ENCODE measurements at regions not wholly inside any gene's neighbourhood (a gene's known extent, or its start where the extent isn't known, plus 50 kb on each side); places are given as distances from the start of the nearest gene placed in this dataset.

DNA sequence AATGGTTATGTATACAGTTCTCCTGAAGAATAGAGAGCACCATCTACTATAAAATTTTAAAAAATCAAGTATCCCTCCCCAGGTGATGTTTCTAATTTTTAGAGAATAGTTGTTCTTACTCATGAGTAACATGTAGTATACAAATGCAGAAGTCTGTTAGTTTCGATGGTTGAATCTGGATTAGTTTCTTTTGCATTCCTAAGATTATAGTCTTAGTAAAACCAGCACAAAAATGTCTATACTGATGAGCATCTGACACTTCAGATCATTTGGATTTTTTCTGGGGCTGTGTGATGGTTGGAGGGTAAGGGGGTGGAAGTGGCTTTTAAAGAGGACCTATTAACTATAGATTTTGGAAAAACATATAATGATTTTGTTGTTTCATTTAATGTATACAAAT, 167.3 kb upstream of the SGO1 start:
- TF ChIP-seq, protein P1, sequence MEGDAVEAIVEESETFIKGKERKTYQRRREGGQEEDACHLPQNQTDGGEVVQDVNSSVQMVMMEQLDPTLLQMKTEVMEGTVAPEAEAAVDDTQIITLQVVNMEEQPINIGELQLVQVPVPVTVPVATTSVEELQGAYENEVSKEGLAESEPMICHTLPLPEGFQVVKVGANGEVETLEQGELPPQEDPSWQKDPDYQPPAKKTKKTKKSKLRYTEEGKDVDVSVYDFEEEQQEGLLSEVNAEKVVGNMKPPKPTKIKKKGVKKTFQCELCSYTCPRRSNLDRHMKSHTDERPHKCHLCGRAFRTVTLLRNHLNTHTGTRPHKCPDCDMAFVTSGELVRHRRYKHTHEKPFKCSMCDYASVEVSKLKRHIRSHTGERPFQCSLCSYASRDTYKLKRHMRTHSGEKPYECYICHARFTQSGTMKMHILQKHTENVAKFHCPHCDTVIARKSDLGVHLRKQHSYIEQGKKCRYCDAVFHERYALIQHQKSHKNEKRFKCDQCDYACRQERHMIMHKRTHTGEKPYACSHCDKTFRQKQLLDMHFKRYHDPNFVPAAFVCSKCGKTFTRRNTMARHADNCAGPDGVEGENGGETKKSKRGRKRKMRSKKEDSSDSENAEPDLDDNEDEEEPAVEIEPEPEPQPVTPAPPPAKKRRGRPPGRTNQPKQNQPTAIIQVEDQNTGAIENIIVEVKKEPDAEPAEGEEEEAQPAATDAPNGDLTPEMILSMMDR (IDR thresholded peaks at IDR 0.05) = no peak
- TF ChIP-seq POLR2AphosphoS5 (IDR thresholded peaks at IDR 0.05; ENCODE audit: low read depth, low read length) (no peak), SIN3A (IDR thresholded peaks at IDR 0.05; ENCODE audit: borderline replicate concordance, insufficient read depth, low read depth, low read length) (no peak), TCF7L2 (IDR thresholded peaks at IDR 0.05; ENCODE audit: low read depth, low read length) (no peak)
- TF ChIP-seq, protein P2, sequence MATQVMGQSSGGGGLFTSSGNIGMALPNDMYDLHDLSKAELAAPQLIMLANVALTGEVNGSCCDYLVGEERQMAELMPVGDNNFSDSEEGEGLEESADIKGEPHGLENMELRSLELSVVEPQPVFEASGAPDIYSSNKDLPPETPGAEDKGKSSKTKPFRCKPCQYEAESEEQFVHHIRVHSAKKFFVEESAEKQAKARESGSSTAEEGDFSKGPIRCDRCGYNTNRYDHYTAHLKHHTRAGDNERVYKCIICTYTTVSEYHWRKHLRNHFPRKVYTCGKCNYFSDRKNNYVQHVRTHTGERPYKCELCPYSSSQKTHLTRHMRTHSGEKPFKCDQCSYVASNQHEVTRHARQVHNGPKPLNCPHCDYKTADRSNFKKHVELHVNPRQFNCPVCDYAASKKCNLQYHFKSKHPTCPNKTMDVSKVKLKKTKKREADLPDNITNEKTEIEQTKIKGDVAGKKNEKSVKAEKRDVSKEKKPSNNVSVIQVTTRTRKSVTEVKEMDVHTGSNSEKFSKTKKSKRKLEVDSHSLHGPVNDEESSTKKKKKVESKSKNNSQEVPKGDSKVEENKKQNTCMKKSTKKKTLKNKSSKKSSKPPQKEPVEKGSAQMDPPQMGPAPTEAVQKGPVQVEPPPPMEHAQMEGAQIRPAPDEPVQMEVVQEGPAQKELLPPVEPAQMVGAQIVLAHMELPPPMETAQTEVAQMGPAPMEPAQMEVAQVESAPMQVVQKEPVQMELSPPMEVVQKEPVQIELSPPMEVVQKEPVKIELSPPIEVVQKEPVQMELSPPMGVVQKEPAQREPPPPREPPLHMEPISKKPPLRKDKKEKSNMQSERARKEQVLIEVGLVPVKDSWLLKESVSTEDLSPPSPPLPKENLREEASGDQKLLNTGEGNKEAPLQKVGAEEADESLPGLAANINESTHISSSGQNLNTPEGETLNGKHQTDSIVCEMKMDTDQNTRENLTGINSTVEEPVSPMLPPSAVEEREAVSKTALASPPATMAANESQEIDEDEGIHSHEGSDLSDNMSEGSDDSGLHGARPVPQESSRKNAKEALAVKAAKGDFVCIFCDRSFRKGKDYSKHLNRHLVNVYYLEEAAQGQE (IDR thresholded peaks at IDR 0.05; ENCODE audit: insufficient read depth in 1 of 2, low read depth in 2 of 2, low read length in 1 of 2) = no peak

Measured in Panc1 (cell line).